A673 (cell line): ENCODE measurements at regions not wholly inside any gene's neighbourhood (a gene's known extent, or its start where the extent isn't known, plus 50 kb on each side); places are given as distances from the start of the nearest gene placed in this dataset.

ENCODE experiments used
- BruUV-seq: library from RNA; stranded (reverse); fragments of 400-500 nt; replicated peaks from 2 replicates; lab custom pipeline; 2021; lab: Mats Ljungman, UMichigan
- CTCF ChIA-PET: fragments of 300-600 bp; sonication (Branson Sonifier 250); formaldehyde crosslinking; loops from one replicate; lab custom pipeline; 2022; ENCODE audit warnings: antibody characterized with exemption; lab: Charles Lee
- POLR2A ChIA-PET: fragments of 300-600 bp; sonication (Branson Sonifier 250); formaldehyde crosslinking; loops from one replicate; lab custom pipeline; 2022; ENCODE audit warnings: antibody characterized with exemption; ENCODE audit not compliant: low non-redundant PET; lab: Charles Lee
- DNase-seq: peaks from one replicate; pipeline ENCODE4 v3.0.0-alpha.2; 2015; ENCODE audit warnings: low spot score
- H3K27ac ChIP-seq: fragments of 200-600 bp; sonication (generic); 2 replicates; pipeline ENCODE4 v1.5.1; 2016; ENCODE audit warnings: mixed run types, low read depth, mild to moderate bottlenecking, mixed read lengths, antibody characterized with exemption, low read length; ENCODE audit not compliant: poor library complexity, severe bottlenecking
- H3K27me3 ChIP-seq: fragments of 200-600 bp; sonication (generic); replicated peaks from 2 replicates; pipeline ENCODE4 v1.6.1; 2017; ENCODE audit warnings: mixed run types, low read depth, mild to moderate bottlenecking, mixed read lengths, antibody characterized with exemption, low read length; ENCODE audit not compliant: insufficient read depth, poor library complexity
- H3K36me3 ChIP-seq: fragments of 200-600 bp; sonication (generic); 2 replicates; pipeline ENCODE4 v1.6.1; 2016; ENCODE audit warnings: mixed run types, mild to moderate bottlenecking, mixed read lengths, antibody characterized with exemption, low read length; ENCODE audit not compliant: insufficient read depth, poor library complexity, severe bottlenecking
- H3K4me1 ChIP-seq: fragments of 200-600 bp; sonication (generic); 2 replicates; pipeline ENCODE4 v1.6.1; 2017; ENCODE audit warnings: mixed run types, mild to moderate bottlenecking, mixed read lengths, antibody characterized with exemption, low read length; ENCODE audit not compliant: insufficient read depth, poor library complexity, severe bottlenecking
- H3K4me3 ChIP-seq: fragments of 200-600 bp; sonication (generic); 2 replicates; pipeline ENCODE4 v1.5.1; 2016; ENCODE audit warnings: low read depth, mixed run types, mild to moderate bottlenecking, mixed read lengths, low read length; ENCODE audit not compliant: poor library complexity, severe bottlenecking
- H3K9me3 ChIP-seq: fragments of 200-600 bp; sonication (generic); 2 replicates; pipeline ENCODE4 v1.6.1; 2016; ENCODE audit warnings: mixed run types, low read depth, mild to moderate bottlenecking, mixed read lengths, antibody characterized with exemption, low read length; ENCODE audit not compliant: poor library complexity, severe bottlenecking
- EZH2 ChIP-seq: fragments of 200-600 bp; sonication (generic); IDR thresholded peaks from 2 replicates; pipeline ENCODE4 v1.6.1; 2017; ENCODE audit warnings: borderline replicate concordance, low read depth, mild to moderate bottlenecking, mixed read lengths, antibody characterized with exemption, low read length; ENCODE audit not compliant: poor library complexity, severe bottlenecking
- intact Hi-C: fragments of 100-400 bp; cut with micrococcal nuclease; formaldehyde crosslinking; loops from one replicate; pipeline ENCODE4 v1.10.0; 2022; ENCODE audit not compliant: unreplicated experiment
- TF ChIP-seq, protein P1 (sequence below): fragments of 300-800, 200-600 bp; sonication (generic); conservative IDR thresholded peaks from 2 replicates; pipeline ENCODE4 v1.5.1; 2017; ENCODE audit warnings: low read depth, mild to moderate bottlenecking, antibody characterized with exemption, low read length, moderate library complexity, mixed read lengths

GRCh38 chr10:2460812-2461211 lies 606.5 kb upstream of the PFKP start:
- POLR2A ChIA-PET: no interaction called here
- intact Hi-C loops: no loop called here
- Histone ChIP-seq H3K4me3 (no peak overlapping the region), H3K27ac (no peak overlapping the region), H3K9me3 (no peaks in the 10 kb centered on the region), H3K36me3 (no peaks in the 10 kb centered on the region), H3K27me3 (peaks cover 72% of the 10 kb centered on the region), H3K4me1 (no peaks in the 10 kb centered on the region)
- TF ChIP-seq, protein P1, sequence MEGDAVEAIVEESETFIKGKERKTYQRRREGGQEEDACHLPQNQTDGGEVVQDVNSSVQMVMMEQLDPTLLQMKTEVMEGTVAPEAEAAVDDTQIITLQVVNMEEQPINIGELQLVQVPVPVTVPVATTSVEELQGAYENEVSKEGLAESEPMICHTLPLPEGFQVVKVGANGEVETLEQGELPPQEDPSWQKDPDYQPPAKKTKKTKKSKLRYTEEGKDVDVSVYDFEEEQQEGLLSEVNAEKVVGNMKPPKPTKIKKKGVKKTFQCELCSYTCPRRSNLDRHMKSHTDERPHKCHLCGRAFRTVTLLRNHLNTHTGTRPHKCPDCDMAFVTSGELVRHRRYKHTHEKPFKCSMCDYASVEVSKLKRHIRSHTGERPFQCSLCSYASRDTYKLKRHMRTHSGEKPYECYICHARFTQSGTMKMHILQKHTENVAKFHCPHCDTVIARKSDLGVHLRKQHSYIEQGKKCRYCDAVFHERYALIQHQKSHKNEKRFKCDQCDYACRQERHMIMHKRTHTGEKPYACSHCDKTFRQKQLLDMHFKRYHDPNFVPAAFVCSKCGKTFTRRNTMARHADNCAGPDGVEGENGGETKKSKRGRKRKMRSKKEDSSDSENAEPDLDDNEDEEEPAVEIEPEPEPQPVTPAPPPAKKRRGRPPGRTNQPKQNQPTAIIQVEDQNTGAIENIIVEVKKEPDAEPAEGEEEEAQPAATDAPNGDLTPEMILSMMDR: no peak
- no peak for TF ChIP-seq EZH2
- CTCF ChIA-PET: no interaction called here
- no TSS peak for BruUV-seq
- no peak for DNase-seq

DNA sequence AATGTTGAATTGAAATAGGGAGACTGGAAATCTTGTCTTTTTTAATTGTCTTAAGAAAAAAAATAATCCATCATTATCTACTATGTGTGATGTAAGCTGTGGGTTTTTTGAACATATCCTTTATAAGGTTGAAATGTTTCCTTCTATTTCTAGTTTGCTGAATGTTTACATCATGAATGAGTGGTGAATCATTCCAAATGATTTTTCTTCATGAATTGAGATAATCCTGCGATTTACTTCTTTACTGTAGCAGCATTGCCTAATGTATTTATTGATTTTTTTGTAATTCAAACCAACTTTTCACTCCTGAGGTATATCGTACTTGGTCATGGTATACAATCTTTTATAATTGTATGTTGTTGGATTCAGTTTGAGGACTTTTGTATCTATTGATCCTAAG lies 607.6 kb upstream of the PFKP start:
- Histone ChIP-seq H3K9me3 (no peaks in the 10 kb centered on the region), H3K27me3 (peaks cover 76% of the 10 kb centered on the region), H3K36me3 (no peaks in the 10 kb centered on the region), H3K4me1 (no peaks in the 10 kb centered on the region), H3K4me3 (no peak overlapping the region), H3K27ac (no peak overlapping the region)
- no peak for DNase-seq
- ChIA-PET CTCF (no interaction called here), POLR2A (no interaction called here)
- BruUV-seq: no TSS peak
- TF ChIP-seq EZH2: no peak
- TF ChIP-seq, protein P1: no peak
- intact Hi-C loops: no loop called here

DNA sequence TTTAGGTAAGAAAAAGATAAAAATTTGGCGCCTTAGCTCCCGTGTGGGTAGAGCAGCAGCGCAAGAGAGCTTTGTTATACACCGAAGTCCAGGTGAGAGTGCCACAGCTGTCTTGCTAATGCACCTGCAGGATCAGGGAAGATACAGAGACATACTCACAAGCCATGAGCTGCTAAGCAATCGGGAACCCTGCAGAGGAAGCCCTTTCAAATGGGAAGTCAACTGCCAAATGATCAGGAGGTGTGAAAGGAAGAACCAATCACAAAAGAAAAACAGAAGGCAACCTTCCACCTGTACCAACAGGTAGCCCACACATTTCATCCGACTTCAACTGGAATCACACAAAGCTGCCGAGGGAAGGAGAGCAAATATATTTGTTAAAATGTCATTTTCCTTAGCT lies 610.5 kb upstream of the PFKP start:
- no peaks in the 10 kb centered on the region for H3K36me3 ChIP-seq
- intact Hi-C loops: no loop called here
- H3K27me3 ChIP-seq: peaks cover 71% of the 10 kb centered on the region
- no peaks in the 10 kb centered on the region for H3K9me3 ChIP-seq
- no peaks in the 10 kb centered on the region for H3K4me1 ChIP-seq
- POLR2A ChIA-PET: no interaction called here
- no peak overlapping the region for H3K4me3 ChIP-seq
- TF ChIP-seq, protein P1: no peak
- TF ChIP-seq EZH2: no peak
- no TSS peak for BruUV-seq
- DNase-seq: no peak
- CTCF ChIA-PET: no interaction called here
- H3K27ac ChIP-seq: no peak overlapping the region
